RWPE2 (cell line): ENCODE measurements at regions not wholly inside any gene's neighbourhood (a gene's known extent, or its start where the extent isn't known, plus 50 kb on each side); places are given as distances from the start of the nearest gene placed in this dataset.

Source experiments
- ATAC-seq: fragments of 200-7000 bp; cut with Tn5 transposase; 3 replicates; pipeline ENCODE4 v1.9.1; 2021; ENCODE audit warnings: low read depth
- DNase-seq: peaks from one replicate; pipeline ENCODE4 v3.0.0-alpha.2; 2020; ENCODE audit warnings: low spot score
- H3K27ac ChIP-seq: fragments of 450-650 bp; 2 replicates; pipeline ENCODE4 v1.5.1; 2017; ENCODE audit warnings: mild to moderate bottlenecking; ENCODE audit not compliant: poor library complexity, severe bottlenecking
- H3K27me3 ChIP-seq: fragments of 250-450 bp; sonication (Bioruptor Pico); 2 replicates; pipeline ENCODE4 v1.5.1; 2021; ENCODE audit warnings: mild to moderate bottlenecking, moderate library complexity; ENCODE audit not compliant: insufficient read depth, poor library complexity, severe bottlenecking
- H3K36me3 ChIP-seq: fragments of 250-450 bp; sonication (Bioruptor Pico); 2 replicates; pipeline ENCODE4 v1.5.1; 2020; ENCODE audit warnings: low read depth, mild to moderate bottlenecking, moderate library complexity
- H3K4me1 ChIP-seq: fragments of 250-450 bp; sonication (Bioruptor Pico); 2 replicates; pipeline ENCODE4 v1.5.1; 2021; ENCODE audit warnings: mild to moderate bottlenecking, moderate library complexity; ENCODE audit not compliant: insufficient read depth, poor library complexity, severe bottlenecking
- H3K4me3 ChIP-seq: fragments of 250-450 bp; sonication (Bioruptor Pico); 2 replicates; pipeline ENCODE4 v1.5.1; 2021; ENCODE audit warnings: mild to moderate bottlenecking, moderate library complexity; ENCODE audit not compliant: severe bottlenecking
- H3K9me3 ChIP-seq: fragments of 250-450 bp; sonication (Bioruptor Pico); 2 replicates; pipeline ENCODE4 v1.5.1; 2021; ENCODE audit warnings: mild to moderate bottlenecking, moderate library complexity; ENCODE audit not compliant: severe bottlenecking
- TF ChIP-seq, protein P1 (sequence below): fragments of 450-650 bp; IDR thresholded peaks from one replicate; pipeline ENCODE4 v1.5.1; 2017; ENCODE audit warnings: mild to moderate bottlenecking, moderate library complexity; ENCODE audit not compliant: poor library complexity, severe bottlenecking

DNA sequence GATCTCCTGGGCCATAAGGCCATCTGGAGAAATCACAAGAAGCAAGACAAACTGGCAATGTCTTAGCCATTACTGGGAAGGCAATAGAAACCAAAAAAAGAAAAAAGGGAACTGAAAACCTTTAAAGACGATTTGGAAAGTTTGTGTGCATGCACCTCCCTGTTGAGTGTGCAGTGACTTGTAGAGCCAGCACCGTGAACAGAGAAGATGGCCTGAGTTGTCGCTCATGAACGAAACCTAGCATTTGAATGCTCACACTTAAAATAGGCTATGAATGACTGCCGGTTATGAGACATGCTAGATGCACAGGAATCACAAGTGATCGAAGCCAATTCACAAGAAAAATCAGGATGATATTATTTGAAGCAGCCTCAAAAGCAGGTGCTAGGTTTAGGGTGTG lies 151.3 kb upstream of the ADO start:
- H3K4me3 ChIP-seq: no peak overlapping the region
- ATAC-seq (no peak), DNase-seq (no peak)
- no peaks in the 10 kb centered on the region for H3K4me1 ChIP-seq
- TF ChIP-seq, protein P1, sequence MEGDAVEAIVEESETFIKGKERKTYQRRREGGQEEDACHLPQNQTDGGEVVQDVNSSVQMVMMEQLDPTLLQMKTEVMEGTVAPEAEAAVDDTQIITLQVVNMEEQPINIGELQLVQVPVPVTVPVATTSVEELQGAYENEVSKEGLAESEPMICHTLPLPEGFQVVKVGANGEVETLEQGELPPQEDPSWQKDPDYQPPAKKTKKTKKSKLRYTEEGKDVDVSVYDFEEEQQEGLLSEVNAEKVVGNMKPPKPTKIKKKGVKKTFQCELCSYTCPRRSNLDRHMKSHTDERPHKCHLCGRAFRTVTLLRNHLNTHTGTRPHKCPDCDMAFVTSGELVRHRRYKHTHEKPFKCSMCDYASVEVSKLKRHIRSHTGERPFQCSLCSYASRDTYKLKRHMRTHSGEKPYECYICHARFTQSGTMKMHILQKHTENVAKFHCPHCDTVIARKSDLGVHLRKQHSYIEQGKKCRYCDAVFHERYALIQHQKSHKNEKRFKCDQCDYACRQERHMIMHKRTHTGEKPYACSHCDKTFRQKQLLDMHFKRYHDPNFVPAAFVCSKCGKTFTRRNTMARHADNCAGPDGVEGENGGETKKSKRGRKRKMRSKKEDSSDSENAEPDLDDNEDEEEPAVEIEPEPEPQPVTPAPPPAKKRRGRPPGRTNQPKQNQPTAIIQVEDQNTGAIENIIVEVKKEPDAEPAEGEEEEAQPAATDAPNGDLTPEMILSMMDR: no peak
- H3K9me3 ChIP-seq: no peaks in the 10 kb centered on the region
- no peaks in the 10 kb centered on the region for H3K36me3 ChIP-seq
- no peak overlapping the region for H3K27ac ChIP-seq
- no peaks in the 10 kb centered on the region for H3K27me3 ChIP-seq

DNA sequence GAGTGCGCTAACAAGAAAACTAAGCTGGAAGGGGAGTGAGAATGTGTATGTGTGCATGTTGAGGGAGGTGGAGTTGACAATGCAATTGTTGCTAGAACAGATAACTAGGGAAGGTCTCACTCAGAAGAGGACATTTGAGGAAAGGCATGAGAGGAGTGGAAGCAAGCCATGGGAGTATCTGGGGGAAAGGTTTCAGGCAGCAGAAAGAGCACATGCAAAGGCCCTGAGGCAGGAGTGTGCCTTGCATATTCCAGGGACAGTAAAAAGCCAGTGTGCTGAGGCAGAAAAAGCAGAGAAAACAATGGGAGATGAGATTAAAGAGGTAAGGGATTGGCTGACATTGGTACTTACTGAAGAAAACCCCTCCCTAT lies 149.6 kb upstream of the ADO start:
- no peaks in the 10 kb centered on the region for H3K36me3 ChIP-seq
- no peaks in the 10 kb centered on the region for H3K4me1 ChIP-seq
- H3K27ac ChIP-seq: no peak overlapping the region
- DNase-seq (no peak), ATAC-seq (no peak)
- no peaks in the 10 kb centered on the region for H3K9me3 ChIP-seq
- TF ChIP-seq, protein P1: no peak
- no peak overlapping the region for H3K4me3 ChIP-seq
- H3K27me3 ChIP-seq: no peaks in the 10 kb centered on the region

DNA sequence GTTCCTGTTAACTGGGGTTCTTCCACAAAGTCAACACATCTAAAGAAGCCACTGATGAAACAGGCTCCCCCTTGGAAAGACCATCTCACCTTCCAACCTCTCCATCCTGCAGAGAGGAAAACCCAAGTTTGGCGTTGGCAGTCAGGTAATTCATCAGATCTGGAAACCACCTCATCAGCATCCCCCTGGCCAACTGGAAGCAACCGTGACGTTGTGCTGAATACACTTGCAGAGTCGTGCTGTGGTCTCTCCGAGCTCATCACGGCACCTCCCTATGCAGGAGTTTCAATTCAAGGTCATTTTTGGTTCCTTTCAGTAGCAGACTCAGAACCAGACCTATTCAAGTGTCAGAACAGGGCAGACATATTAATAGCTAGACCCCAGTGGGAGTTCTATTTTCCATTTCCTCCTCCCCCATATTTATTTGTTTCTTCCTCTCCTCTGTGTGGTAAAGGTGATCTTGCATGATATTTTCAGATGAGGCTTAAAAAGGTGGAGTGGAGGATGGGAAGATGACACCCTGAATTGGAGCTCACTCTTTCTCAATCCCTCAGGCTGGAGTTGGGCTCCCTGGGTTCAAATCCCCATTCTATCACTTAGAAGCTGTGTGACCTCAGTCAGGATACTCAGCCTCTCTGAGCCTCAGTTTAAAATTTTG lies 149.1 kb upstream of the ADO start:
- Histone ChIP-seq H3K9me3 (no peaks in the 10 kb centered on the region), H3K4me1 (no peaks in the 10 kb centered on the region), H3K4me3 (no peak overlapping the region), H3K27me3 (no peaks in the 10 kb centered on the region), H3K27ac (no peak overlapping the region), H3K36me3 (no peaks in the 10 kb centered on the region)
- ATAC-seq (no peak), DNase-seq (no peak)
- TF ChIP-seq, protein P1: no peak

DNA sequence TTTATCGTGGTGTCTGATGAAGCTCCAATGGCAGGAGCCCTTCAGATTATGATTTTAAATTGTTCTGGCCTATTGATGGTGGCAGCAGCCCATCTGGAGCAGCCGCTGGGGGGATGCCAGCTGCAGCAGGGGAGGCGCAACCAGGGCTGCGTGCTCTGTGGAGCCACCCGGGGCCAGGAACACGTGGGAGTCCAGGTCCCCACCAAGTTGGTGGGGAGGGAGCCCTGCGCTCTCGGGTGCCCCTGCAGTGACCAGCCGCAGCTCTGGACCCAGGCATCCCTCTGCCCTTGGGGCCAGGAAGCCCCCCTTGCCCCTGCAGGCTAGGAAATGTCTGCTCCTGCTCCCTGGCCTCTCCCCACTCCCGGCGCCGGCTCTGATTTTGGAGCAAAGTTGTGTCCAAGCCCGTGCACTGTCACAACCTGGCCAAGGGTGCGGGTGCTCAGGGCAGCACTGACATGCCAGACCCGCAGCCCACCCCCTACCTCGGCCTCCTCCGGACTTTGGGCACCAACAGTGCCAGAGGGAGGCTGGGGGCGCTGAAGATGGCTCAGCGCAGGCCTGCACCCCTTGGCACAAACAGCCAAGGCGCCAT lies 147.2 kb upstream of the ADO start:
- ATAC-seq (no peak), DNase-seq (no peak)
- Histone ChIP-seq H3K27me3 (no peaks in the 10 kb centered on the region), H3K4me1 (no peaks in the 10 kb centered on the region), H3K27ac (no peak overlapping the region), H3K36me3 (no peaks in the 10 kb centered on the region), H3K4me3 (no peak overlapping the region), H3K9me3 (no peaks in the 10 kb centered on the region)
- TF ChIP-seq, protein P1: no peak

DNA sequence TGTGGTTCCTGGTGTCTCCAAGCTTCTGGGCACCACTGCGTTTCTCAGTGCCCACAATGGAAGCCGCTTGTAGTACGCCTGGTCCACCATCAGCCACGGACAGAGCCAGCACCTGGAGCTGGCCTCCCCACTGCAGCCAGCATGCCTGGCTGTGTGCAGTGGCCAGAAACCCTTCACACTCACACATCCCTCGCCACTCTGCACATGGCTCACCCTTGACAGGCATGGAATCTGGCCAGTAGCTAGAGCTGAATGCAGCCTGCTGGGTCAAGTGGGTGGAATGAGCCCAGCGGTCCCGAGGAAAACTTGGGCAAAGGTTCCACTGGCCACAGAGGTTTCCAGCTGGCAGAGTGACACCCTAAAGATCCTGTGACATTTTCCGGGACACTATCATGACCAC lies 146.0 kb upstream of the ADO start:
- Histone ChIP-seq H3K4me1 (no peaks in the 10 kb centered on the region), H3K4me3 (no peak overlapping the region), H3K27ac (no peak overlapping the region), H3K36me3 (no peaks in the 10 kb centered on the region), H3K9me3 (no peaks in the 10 kb centered on the region), H3K27me3 (no peaks in the 10 kb centered on the region)
- DNase-seq: no peak
- TF ChIP-seq, protein P1: no peak
- ATAC-seq: no peak
